EH (cell line): ENCODE measurements at regions not wholly inside any gene's neighbourhood (a gene's known extent, or its start where the extent isn't known, plus 50 kb on each side); places are given as distances from the start of the nearest gene placed in this dataset.

Experiments used
- DNase-seq: peaks from one replicate; pipeline ENCODE4 v3.0.0-alpha.2; 2015; ENCODE audit warnings: low read depth

DNA sequence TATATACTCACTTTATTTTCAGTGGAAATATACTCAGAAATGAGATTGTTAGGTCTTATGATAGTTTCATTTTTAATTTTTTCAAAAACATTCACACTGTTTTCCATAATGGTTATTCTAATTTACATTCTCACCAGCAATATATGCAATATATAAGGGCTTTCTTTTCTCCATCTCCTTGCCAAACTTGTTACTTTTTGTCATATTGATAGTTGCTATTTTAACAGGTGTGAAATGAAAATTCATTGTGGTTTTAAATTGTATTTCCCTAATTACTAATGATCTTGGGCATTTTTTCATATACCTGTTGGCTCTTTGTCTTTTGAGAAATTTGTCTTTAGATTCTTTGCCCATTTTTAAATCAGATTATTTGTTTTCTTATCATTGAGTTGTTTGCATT lies 325.2 kb downstream of the DIPK2A start:
- no peak for DNase-seq

DNA sequence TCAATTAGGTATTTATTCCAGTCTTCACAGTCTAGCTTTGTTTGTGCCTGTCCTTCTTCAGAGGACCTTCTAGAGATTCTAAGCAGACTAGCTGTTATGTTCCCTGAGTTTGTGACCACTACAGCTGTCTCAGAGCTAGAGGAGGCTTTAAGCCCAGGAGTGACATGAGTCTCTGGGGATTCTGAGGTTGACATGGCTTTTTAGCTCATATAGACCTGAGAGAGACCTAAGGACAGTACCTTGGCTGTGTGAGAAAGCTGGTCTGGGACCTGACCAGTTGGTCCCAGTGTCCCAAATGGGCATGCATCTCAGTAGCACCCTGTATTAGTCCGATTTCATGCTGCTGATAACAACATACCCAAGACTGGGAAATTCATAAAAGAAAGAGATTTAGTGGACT lies 330.2 kb downstream of the DIPK2A start:
- no peak for DNase-seq

DNA sequence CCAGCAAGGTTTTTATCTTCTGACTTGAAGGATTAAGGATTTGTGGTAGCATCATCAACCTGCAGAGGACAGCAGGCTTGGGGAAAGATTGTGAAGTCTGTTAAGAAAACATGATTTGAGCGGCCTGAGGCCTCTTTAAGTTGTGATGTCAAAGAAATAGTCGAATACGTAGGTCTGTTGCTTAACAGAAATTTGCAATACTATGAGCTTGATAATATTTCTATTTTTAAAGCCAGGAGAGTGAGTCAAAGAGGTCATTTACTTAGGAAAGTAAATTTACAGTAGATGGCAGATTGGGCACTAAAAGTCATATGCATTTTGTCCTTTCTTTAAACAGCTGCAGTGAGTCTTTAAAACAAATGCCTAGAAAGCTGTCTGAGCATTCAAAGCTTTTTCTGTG lies 336.3 kb downstream of the DIPK2A start:
- DNase-seq: no peak

DNA sequence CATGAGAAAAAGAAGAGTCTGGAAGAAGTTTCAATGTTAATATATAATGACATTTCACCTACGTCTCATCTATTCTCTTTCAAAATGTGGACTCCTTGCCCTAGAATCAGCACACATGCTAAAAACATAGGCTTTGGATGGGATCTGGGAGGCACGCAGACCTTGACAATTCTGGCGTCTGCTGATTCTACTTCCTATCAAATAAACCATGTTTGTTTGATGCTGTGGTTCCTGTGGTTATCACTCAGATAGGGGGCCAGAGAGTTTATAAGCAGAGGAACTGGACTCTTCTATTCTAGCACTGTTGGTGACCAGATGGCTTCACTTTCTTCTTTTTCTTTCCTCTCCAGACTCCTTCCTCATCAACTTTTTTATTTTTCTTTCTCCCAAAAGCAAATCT lies 336.8 kb downstream of the DIPK2A start:
- no peak for DNase-seq

DNA sequence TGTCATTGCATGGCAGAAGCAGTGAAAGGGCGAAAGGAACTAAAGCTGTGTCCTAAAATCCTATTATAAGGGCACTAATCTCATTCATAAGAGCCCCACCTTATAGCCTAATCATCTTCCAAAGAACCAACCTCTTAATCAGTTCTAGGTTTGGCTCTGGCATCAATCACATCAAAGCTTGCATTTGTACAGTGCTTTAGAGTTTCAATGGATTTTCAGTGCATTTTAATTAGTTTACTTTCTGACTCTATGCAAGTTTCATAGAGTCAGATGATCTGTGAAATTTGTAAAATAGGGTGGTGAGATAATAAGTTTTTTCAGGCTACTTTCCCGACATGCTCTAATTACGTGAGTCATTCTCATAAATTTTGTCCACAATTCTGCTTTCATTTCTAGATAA lies 341.1 kb downstream of the DIPK2A start:
- no peak for DNase-seq

DNA sequence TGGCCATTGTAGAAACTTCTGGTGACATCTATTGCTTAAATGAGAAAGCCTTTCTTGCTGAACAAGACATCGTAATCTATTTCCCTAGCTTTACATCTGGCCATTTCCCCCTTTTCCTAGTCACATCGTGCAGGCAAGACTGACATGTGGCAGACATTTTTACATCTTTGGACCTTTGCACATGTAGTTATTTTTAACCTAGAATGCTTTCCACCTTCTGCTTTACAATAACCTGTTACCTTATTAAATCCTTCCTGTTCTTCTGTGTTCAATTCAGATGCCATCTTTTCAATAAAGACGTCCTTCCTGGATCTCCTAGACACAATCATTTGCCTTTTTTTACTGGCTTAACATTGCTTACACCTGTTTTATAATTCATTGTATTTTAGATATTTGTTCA lies 343.3 kb downstream of the DIPK2A start:
- DNase-seq: no peak

DNA sequence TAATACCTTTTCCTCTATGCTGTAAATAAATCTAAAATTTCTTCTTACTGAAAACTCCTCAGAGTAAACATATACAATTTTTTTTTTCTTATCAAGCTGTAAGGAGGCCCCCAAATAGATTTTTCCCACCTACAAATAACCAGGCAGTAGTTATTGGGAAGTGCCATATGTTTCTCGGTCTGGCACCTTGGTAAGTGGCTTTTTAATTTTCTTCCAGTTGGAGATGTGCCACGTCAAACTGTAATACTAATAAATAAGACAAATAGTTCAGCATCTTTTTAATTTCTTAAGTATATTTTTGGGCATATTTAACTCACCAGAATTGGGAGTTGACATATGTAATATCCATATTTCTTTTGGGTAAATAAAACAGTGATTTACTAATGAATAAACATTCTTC lies 346.3 kb downstream of the DIPK2A start:
- no peak for DNase-seq

DNA sequence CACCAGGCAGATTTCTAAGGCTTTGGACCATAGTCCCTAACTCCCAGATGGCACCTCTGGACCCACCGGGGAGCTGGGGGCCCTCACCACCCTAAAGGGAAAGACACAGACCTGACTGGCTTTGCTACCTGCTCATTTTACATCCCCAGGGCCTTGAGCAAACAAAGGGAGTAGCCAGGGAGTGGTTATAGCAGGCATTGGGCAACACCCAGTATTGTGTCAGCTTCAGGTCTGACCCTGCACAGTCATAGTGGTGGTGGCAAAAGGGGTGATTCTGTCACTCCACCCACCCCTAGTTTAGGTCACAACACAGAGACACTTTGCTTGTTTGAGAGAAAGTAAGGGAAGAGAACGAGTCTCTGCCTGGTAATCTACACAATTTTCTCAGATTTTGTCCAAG lies 352.5 kb downstream of the DIPK2A start:
- no peak for DNase-seq

DNA sequence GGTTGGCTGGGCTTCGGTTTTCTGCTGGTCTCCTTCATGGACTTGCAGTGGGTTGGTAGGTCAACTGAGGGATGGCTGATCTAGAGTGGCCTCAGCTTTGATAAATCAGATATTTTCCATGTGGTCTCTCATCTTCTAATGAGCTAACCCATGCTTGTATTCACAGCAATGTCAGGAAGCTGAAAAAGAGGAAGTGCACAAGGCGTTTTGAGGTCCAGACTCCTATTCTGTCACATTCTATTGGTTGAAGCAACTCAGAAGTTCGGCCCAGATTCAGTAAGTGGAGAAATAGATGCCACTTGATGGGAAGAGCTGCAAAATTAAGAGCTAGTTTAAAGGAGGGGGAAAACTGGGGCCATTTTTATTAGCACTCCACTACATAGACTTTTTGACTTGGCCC lies 361.2 kb downstream of the DIPK2A start:
- DNase-seq: no peak

DNA sequence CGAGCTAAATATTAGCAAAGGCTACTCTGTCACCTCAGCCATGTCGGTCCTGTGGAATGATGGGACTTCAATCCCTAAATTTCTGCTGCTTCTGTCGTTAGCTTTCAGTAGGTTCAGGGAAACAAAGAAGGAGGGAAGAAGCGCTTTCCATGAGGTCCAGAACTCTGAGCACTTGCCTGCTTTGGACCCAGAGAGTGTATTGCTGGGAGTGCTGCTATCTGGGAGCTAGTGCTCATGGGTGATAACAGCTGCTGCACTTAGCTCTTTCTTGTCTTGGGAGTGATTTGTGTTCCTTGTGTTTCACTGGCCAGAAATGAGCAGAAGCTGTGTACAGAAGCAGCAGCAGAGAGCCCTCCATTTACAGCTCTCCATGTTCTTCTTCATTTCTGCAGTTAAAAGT lies 369.8 kb downstream of the DIPK2A start:
- DNase-seq: no peak

DNA sequence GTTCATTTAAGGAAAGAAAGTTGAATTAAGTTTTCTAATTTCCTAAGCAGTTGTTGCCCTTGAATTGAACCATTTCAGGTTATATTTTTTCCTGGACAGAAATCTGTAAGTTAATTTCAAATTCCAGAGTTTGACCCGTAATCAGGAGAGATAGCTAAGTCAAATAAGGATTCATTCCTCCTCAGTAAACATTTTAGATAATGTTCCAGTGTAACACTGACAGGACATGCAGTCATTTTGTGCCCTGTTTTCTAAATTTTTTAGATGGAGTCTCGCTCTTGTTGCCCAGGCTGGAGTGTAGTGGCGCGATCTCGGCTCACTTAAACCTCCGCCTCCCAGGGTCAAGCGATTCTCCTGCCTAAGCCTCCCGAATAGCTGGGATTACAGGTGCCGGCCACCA lies 371.7 kb downstream of the DIPK2A start:
- DNase-seq: no peak

DNA sequence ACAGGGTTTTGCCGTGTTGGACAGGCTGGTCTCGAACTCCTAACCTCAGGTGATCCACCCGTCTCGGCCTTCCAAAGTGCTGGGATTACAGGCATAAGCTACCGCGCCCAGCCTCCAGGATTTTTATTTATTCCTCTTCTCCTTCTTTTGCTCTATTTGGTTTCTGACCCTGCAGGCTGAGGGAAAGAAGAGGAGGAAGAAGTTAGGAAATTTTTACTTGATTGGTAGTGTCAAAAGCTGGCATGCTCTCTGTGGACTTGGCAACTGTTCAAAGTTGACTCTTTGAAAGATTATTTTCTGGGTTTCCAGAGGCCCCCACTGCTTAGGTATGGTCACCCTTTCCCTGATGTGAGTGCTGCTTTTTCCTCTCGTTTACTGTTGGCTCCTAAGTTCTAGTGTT lies 372.2 kb downstream of the DIPK2A start:
- no peak for DNase-seq

DNA sequence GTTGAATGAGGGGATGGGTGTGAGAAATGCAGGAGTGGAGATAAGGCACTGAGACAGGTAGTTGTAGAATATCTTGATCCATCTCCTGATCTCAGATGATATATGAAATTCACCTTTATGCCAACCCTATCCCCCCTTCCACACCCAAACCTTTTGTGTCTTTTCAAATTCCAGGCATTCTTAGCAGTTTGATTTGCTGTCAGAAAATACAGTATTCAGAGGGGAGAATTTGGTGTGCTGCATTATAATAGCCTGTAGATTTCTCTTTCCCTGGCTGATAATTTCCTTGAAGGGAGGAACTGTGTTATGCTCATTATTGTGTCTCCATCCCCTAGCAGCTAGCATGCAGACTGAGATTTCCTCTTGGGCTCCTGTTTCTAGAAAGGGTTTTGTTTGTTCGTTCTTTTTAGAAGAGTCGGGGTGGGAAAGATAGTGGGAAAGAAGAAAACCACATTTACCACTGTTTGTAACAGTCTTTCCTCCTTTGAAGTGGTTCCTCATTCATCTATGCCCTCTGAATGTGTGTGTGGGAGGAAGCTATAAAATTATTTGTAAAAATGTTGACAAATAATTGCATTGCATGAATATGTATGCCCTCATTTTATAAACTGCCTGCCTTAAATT lies 373.4 kb downstream of the DIPK2A start:
- DNase-seq: no peak

DNA sequence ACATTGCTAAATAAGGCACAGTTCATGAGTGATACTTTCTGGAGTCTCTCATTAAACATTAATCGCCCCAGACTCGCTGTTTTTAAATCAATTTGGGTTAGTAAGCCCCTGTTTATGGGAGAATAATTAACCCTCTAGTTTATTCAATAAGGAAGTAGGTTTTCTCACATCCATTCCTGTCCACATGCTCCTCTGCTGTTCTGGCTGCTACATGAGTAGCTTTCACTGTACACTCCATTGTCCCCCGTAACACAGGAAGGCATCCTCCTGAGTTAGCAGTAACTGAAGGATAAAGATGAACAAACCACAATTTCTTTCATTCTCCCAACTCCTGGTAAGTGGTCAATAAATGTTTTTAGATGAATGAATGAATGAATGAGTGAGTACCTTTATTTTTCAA lies 378.5 kb downstream of the DIPK2A start:
- no peak for DNase-seq

DNA sequence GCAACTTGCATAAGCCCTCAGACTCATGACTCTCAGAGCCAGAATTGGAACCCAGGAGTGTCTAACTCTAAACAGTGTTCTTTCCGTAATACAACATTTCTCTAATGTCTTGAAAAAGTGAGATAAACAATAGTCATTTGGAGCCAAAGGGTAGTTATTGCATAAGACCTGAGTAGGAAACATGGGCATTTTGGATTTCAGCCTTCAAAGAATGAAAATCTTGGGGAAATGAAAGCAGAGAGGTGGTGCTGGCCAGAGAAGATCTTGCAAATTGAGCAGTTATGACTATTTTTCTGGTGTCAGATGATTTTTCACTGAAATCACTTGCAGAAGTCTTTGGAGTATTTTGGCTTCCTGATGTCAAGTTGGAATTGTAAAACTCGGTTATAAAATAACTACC lies 379.4 kb downstream of the DIPK2A start:
- DNase-seq: no peak

DNA sequence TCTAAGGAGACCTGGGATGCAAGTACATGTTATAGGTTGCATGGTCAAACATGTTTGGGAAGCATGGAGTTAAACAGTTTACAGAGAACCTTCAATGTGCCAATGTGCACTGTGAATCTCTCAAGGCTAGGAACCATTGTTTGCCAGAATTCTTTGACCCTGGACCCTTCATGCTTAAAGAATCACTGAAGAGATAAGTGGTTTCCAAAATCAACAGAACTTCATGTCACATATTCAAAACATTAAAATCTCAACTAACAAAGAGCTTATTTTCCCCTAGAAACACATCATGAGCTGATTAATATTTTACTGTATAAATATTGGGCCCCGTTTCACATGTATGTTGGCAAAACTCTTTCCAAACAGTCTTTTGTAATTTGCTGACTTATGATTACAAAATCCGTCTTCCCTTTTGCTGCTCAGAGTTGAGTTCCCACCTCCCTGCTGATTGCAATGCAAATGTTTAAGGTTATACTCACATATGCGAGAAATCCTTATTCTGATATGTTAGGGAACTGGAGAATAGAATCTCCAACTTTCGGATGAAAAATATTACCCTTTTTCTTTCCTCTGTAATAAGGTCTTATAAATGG lies 380.2 kb downstream of the DIPK2A start:
- no peak for DNase-seq

DNA sequence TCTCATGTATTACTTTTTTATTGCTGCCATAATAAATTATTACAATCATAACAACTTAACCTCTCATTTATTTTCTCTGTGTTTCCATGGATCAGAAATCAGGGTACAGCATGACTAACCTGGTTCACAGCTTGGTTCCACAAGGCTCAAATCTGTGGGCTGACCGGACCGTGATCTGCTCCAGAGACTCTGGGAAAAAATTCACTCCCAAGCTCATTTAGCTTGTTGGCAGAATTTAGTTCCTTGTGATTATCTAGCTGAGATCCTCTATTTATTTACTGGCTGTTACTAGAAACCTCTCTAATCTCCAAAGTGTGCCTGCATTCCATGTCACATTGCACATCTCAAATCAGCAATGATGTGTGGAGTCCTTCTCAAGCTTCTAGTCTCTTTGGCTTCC lies 386.6 kb downstream of the DIPK2A start:
- no peak for DNase-seq

DNA sequence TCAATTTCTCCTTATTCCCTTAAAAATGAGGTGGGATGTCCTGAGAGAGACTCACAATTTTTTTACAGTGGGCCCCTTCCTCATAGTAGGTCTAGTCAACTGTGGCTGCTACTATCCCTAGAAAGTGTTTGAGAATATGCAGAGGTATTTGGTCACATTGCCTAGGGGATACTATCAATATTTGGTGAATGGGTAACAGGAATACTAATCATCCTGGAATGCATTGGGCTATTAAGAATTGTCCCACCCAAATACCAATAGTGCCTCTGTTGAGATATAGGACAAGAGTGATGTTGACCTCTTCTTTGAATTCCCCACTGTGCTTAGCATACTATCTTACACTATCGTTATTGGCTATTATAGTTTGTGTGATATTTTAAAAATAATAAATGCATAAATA lies 389.4 kb downstream of the DIPK2A start:
- no peak for DNase-seq

DNA sequence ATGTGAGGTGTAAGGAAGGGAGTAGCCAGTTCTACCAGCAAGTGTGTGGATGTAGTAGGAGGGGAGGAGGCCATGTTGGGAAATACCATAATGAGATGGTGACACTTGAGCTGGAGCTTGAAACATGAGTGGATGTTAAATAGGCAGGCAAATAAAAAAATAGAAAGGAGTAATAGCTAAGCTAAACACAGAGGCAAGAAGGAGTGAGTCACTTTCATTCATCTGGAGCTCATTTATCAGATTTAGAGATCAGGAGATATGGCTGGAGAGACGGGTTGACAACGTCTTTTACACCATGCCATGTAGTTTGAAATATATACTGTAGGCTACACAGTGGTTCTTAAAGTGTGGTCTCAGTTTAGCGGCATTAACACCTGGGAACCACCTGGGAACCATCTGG lies 390.5 kb downstream of the DIPK2A start:
- peak; percentile 35 for DNase-seq

DNA sequence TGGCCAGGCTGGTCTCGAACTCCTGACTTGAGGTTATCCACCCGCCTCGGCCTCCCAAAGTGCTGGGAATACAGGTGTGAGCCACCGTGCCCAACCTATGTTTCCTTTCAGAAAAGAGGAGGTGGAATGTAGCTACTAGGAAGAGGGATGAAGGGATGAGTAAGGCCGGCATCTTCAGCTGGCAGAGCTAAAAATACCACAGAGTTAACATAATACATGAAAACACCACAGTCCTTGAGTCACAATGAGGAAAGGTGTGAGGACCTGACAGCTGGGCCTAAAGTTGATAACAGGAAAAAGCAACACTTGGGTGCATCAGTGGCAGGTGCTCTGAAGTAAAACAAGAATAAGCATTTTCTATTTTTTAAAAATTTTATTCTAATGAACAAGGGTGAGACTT lies 392.2 kb downstream of the DIPK2A start:
- no peak for DNase-seq

DNA sequence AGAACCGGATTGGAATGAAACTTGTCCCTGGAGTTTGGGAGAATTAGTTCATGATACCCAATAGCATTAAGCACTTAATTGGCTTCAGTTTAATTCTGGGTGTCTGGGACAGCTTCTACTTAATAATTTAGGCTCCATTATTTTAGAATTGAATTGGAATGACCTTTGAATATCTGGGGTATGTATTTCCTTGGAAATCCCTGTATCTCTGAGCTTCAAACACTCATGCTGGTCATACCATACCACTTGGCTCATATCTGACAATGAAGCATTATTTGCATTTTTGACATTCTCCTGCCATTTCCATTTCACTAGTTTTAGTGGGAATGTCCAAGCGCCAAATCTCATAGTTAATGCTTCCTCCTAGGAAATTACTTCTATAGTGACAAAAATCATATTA lies 393.1 kb downstream of the DIPK2A start:
- peak; percentile 5 for DNase-seq

DNA sequence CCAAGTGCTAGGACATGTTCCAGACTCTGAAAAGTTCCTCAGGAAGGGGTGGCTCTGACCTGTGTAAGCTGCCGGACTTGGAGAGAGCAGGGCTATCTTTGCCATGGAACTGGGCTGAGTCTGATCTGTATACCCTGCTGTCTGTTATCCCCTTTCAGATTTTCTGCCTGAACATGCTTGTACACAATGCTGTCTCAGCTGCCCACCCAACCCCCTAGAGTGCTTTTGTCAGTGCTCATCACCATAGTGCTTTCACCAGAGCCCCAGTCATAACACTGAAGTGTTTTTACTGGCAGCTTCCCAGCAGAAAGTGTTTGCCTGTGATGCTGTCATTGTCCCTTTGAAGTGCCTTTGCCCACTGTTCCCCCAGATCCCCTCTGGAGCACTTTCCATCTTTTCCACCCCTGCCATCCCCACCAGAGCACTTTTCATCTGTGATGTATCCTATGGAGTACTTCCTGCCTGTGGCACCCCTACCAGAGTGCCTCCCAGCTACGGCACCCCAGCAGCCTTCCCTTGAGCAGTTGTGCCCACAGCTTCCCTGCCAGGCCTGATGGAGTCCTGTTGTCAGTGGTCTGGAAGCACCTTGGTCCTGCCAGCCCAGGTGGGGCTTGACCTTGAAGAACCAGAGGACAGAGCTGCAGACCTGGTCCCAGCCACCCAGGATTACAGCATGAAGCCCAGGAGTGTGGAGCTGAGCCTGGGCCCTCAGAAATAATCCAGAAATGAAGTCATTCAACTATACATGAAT lies 397.7 kb downstream of the DIPK2A start:
- no peak for DNase-seq

DNA sequence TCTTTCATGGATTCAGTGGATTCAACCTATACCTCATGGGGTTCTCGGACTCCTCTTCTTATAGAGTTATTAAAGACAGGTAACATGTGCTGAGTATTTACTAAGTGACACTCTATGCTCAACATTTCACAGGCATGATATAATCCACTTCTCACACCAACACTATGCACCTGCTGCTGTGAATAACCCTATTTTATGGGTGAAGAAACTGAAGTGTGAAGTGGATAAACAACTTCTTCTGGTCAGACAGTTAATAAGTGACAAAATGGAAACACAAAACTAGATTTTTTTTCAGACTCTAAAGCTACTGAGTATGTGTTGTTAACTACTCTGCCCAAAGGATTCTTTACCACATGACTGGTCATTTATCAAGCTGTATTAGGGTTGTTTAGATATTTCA lies 403.5 kb downstream of the DIPK2A start:
- no peak for DNase-seq

DNA sequence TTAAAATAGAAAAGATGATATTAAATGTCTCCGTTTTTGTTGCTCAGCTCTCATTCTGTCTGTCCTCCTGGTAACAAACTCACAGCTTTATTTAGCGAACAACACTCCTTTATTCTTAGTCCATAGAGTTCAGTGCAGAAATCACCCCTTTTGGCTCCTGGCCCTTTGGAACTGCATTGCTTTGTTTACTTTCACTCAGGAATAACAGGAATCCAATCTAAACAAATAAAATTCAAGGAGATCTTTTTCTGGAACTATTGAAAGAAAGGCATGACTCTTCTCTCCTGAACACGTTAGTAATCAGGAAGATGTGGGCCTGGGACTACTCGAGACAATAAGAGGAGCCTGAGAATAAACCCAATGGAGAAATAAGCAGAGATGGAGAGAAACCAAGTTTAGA lies 409.2 kb downstream of the DIPK2A start:
- DNase-seq: no peak
